Stimulated activated CD4-positive, alpha-beta T cell treated with anti-CD3 and anti-CD28 coated beads, TNF-alpha, amount 100 ng/mL, for 24 hours (primary cell): ENCODE measurements at regions not wholly inside any gene's neighbourhood (a gene's known extent, or its start where the extent isn't known, plus 50 kb on each side); places are given as distances from the start of the nearest gene placed in this dataset.
"Not testable (repeated sequence)": the region's sequence is repeated elsewhere in the genome, so short reads cannot be mapped to it uniquely, and the experiment has no call there.

Experiments used
- DNase-seq, 3 experiments: peaks; one replicate each; pipeline ENCODE4 v3.0.0-alpha.2; 2020; ENCODE audit warnings: low read depth in 3 of 3

DNA sequence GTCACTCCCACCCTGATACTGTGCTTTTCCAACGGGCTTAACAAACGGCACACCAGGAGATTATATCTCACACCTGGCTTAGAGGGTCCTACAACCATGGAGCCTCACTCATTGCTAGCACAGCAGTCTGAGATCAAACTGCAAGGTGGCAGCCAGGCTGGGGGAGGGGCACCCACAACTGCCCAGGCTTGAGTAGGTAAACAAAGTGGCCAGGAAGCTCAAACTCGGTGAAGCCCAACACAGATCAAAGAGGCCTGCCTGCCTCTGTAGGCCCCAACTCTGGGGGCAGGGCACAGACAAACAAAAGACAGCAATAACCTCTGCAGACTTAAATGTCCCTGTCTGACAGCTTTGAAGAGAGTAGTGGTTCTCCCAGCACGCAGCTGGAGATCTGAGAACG lies 1022.6 kb downstream of the RAB28 start:
- DNase-seq, result not testable (repeated sequence)

DNA sequence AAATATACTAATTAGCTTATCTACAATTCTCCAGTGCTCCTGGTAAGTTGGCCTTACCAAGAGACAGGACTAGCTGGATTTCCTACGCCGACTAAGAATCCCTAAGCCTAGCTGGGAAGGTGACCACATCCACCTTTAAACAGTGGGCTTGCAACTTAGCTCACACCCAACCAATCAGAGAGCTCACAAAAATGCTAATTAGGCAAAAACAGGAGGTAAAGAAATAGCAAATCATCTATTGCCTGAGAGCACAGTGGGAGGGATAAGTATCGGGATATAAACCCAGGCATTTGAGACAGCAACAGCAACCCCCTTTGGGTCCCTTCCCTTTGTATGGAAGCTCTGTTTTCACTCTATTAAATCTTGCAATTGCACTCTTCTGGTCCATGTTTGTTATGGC lies 1025.0 kb downstream of the RAB28 start:
- no peak for DNase-seq

DNA sequence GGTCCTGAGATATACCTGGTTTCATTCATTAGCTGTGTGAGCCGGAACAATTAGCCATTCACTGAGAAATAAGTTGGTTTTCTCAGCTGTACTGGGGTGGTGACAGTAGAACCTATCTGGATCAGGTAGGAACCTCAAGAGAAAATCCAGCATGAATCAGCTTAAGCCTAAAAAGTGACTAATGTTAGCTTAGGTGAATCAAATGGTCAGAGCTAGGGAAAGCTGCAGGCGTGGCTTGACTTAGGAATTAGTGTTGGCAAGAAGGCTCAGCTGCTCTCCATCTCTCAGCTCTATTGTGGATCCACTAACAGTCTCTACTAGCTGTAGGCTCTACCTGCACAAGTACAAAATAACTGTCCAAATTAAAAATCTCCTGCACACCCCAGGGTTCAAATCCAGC lies 1025.5 kb downstream of the RAB28 start:
- DNase-seq, result no peak

DNA sequence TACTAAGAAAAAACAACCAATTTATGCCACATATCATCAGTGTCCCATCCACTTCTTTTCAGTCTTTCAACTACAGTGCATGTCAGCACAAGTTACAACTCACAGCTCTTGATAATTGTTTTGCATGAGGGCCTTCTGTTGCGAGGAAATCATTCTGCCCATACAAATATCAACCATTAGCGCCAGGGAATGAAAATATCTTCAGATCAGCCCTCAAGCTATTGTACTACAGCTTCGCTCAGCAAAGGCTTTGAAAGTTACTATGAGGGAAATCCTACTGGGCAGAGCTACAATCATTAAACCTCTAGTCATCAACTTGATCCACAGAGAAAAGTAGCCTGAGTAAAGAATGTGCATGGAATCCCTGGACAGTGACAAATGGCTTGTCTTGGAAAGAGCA lies 1023.6 kb upstream of the HS3ST1 start:
- DNase-seq, result no peak

DNA sequence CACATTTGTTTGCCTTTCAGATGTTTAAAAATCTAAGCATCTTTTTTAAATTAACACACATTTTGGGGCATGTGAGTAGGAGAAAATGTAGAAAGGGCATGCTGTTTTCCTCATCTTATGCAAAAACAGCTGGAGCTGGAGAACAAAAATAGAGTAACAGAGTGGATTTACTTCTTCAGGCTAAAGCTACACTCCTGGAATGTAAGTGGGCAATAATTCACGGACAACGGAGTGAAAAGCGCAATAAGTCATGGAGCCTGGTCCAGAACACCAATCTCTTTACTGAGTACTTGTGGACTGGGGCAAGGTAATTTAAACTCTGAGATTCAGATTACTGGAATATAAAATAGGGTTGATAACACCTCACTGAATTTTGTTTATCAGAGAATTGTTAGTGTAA lies 1018.8 kb upstream of the HS3ST1 start:
- DNase-seq, result no peak

DNA sequence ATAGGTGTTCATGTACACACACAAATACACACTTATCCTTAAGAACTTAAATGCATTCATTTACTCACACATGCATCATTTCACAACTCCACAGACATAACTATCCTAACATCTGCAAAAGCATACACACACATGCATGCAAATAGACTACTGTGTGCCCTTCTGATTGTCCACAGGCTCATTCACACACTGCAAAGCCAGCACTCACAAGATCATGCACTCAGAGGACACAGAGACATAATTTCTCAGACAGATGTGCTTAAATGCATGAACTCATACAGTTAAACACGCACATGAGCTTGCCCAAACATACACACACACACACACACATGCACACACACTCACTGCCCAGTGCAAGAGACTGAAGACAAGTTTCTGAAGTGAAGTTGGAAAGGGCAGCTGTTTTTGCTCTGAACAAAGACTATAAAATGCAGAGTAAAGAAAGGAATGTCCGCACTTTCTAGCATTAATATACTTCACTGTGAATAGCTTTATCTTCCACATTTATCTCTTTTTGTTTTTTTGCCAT lies 1018.0 kb upstream of the HS3ST1 start:
- no peak for DNase-seq

DNA sequence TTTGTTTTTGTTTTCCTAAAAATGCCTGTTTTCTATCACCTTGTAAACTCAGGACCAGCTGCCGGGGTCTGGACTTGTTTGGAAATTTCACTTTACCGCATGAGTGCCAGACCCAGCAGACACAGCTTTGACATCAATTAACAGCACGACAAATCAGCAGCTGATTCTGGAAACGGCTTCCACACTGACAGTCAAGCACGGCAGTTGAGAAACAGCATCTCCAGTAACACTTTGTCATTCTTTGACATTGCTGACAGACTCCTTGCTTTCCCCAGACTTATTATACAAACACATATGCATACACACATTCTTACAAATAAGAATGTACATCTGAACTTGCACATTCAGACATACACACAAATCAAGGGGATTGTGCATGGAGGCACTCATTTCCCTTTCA lies 1017.6 kb upstream of the HS3ST1 start:
- no peak for DNase-seq

DNA sequence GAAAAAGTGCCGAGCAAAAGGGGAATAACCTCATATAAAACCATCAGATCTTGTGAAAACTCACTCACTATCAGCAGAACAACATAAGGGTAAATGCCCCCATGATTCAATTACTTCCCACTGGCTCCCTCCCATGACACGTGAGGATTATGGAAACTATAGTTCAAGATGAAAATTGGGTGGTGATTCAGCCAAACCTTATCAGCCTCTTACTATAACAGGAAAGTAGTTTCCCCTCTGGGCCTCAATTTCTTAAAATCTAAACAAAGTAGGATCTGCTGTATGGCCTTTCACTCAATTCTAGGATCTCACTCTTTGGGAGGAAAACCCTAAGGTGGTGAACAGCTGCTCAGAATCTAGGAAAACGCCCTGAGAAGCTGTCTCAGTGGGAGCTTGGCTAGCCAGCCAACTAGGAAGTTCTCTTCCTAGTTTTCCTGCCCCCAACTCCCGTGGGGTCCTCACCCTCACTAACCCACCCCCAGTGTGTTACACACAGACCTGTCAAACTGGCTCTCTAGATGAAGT lies 1017.1 kb upstream of the HS3ST1 start:
- DNase-seq, result no peak

DNA sequence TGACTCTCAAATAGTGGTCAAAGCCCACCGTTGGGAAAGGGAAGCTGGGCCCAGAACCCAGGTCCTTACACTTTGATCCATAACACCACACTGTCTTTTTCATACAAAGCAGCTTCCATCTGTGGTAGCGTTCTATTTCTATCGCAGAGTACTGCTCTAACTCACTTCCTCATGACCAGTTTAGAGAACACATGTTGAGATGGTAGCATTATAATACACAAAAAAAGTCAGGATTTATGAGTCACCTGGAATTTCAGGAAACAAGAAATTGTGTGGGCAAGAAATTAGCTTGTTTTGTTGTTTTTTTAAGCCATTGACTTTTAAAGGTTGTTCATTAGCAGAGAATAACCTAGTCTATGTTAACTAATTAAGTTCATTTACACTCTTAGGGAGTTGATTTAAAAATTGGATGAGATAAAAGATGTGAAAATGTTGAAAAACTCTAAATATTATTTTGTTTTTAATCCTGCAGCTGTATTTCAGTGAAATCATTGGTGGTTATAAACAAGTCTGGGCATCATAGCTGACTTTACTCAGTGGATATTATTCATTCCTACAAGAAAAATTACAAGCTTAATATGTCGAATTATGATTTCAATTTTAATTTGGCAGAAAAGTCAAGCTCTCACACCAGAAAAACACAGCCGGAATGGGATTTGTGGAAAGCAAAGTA lies 1011.1 kb upstream of the HS3ST1 start:
- DNase-seq, result no peak

DNA sequence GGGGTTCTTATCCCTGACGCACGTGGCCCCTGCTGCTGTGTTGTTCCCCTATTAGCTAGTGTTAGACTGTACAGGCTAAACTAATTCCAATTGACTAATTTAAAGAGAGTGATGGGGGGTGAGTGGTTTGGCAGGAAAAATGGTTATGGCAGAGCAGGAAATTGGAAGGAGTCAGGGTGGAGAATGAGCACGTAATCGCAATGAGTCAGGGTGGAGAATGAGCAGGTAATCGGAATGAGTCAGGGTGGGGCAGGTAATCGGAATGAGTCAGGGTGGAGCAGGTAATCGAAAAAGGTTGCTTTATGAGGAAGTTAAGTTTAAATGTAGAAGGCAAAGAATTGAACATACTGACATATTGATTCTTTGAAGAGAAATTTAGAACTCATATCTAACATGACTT lies 1002.6 kb upstream of the HS3ST1 start:
- DNase-seq, result not testable (repeated sequence)

DNA sequence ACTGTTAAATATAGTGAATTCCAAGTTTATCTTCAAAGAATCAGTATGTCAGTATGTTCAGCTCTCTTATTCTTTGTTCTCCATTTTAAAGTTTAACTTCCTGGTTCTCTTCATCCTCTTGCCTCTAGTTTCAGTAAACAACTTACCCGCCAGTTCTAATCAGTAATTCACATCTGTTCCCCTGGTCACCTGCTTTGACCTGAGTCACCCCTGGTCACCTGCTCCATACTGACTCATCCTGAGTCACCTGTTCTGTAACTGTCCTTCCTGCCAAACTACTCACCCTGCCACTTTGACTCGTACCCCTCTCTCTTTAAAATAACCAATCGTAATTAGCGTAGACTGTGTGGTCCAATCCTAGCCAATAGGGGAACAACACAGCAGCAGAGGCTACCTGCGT lies 992.7 kb upstream of the HS3ST1 start:
- no peak for DNase-seq

DNA sequence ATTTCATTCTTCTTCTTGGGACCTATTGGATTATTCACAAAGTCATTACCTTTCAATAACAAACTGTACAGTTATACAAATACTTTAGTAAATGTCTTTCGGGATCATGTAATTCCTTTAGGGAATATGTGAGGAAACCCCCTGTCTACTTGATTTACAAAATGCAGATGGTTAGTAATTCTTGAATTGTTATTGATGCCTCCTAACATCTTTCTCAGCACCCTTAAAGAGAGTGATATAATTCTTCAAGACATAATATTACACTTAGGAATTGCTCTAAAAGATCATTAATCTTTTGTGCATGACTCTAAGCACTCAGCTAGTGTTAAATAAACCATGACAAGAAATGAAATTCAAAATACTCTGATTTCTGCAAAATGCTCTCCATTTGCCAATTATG lies 988.1 kb upstream of the HS3ST1 start:
- DNase-seq, result no peak

DNA sequence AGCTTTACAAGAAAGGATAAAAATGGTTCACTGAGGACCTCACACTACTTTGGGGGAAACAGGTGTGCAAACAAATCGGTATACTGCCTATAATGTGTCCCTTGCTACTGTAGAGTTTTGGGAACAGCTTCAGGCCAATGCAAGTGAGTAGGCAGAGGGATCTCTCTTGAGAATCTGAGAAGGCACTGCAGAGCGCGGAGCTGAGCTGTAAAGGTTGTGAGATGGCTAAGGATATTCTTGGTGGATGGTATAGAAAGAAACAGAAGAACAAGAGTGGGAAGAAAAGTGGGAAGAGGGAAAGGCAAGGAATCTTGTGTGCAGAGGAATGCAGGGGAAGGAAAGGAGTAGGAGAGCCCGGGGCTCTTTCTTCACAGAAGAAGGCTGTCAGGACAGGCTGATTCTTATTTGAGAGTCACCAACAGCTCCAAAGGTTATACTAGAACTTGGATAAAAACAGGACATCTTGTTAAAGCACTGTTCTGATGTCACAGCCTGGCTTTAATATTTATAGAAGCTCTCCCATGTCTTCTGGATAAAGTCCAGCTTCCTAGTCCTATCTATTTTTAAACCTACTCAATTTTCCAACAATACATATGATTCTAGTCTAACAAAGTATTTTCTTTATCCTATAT lies 985.6 kb upstream of the HS3ST1 start:
- no peak for DNase-seq

DNA sequence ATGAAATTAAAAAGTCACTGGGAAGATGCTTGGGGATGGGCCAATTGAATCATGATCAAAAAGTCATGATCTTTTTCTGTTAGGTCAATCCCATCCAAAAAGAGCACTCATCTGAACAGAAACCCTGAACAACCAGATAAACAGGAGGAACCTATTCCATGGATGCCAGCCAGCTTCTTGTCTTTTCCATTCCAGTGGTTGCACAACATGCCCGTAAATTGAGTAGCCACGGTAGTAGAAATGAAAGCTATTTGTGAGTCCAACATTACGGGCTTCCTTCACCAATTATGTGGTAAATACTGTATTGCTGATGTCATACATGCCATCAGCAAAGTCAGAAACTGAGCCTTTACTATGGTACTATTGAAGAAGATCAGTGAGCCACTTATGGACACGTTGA lies 982.4 kb upstream of the HS3ST1 start:
- DNase-seq, result no peak

DNA sequence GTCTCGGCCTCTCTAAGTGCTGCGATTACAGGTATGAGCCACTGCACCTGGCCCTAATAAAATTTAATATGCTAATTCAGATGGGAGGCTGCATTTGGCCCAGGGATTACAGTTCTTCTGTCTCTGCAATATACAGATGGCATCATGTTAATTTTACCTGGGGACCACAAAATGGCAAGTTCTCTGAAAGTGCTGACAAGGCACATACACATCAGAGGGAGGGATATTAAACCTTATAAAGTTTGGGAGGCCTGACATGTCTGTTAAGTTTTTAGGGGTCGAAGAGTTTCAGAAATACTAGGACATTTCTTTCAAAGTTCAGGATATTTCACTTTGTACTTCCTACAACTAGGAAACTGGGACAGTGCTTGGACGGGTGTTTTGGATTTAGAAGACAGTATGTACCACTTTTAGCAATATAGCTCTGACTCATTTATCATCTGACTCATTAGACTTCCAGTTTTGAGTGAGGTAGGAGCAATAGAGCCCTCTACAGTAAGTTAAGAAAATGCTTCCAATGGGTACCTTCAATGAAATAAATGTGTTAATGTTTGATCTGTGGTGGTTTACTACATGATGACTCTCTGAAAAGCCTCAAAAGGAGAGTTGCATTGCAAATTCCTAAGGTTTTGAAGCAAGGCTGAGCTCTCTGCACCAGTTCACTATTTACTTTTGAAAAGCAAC lies 981.0 kb upstream of the HS3ST1 start:
- no peak for DNase-seq

DNA sequence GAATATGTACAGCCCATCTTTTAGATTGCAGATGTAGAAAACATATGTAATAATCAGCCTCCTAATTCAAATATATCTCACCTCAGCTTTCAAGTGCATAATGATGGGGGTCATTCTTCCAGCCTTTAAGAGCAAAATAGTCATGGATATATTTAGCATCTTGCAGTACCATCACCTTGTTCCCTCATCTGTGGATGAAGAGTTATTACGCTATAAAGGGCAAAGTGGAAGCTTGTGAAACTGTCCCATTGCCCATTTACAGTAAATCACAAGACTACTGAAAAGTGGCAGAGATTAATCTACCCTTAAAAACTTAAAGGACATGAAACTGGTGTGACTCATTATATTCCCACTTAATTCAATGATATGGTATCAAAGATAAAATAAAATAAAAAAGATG lies 979.7 kb upstream of the HS3ST1 start:
- no peak for DNase-seq

DNA sequence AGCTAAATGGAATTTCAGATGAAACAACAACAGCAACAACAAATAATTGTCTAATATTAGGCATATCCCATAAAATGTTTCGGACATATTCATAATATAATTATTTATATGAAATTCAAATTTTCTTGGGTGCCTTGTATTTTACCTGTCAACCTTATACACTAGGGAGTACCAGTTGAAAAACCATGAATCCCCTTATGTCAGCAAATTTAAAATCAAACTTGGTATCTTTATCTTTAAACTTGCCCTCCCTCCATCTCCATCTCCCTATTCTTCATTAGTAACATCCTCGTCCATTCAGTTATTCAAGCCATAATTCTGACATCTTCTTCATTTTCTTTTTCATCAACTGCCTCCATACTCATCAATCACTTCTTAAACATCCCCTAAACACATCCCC lies 974.5 kb upstream of the HS3ST1 start:
- DNase-seq, result no peak

DNA sequence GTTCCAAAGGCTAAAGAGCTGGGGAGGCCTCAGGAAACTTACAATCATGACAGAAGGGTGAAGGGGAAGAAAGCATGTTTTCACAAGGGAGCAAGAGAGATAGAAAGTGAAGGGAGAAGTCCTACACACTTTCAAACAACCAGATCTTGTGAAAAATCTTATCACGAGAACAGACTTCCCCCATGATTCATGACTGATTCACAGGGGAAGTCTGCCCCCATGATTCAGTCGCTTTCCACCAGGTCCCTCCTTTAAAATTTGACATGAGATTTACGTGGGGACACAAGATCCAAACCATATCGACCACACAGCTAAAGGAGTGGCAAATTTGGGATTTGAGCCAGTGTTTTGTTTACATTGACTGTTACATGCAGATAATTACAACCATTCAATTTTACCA lies 971.1 kb upstream of the HS3ST1 start:
- DNase-seq, result no peak

DNA sequence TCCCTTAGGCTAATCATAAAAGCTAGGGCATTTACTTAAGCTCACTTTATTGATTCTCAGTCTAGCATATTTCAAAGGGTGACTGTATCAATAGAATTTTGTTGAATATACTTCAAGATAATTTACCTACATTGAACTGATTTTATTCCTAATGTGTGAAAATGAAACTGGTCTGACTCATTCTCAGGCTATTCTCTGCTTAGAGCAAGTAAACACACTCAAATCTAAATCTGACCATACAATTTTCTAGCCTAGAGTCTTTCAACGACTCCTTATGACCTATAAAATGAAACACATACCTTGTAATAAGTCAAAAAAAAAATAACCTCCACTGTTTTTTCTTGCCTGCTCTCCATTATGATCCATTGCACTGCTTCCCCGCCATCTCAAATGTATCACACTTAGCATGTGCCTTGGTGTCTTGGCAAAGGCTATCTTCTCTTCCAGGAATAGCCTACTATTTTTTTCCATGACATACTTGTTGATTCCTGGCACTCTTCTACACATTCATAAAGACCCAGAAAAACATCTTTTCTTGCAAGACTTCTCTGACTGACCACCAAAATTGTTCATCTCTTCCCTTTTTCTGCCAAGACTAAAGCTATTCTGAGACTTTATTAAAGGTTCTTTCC lies 965.1 kb upstream of the HS3ST1 start:
- no peak for DNase-seq

DNA sequence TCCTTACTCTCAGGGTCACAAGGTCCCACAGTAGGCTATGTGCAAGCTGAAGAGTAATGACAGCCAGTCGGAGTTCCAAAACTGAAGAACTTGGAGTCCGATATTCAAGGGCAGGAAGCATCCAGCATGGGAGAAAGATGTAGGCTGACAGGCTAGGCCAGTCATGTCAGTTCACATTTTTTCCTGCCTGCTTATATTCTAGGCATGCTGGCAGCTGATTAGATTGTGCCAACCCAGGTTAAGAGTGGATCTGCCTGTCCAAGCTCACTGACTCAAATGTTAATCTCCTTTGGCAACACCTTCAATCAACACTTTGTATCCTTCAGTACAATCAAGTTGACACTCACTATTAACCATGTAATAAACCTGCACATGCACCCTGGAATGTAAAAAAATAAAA lies 960.9 kb upstream of the HS3ST1 start:
- no peak for DNase-seq

DNA sequence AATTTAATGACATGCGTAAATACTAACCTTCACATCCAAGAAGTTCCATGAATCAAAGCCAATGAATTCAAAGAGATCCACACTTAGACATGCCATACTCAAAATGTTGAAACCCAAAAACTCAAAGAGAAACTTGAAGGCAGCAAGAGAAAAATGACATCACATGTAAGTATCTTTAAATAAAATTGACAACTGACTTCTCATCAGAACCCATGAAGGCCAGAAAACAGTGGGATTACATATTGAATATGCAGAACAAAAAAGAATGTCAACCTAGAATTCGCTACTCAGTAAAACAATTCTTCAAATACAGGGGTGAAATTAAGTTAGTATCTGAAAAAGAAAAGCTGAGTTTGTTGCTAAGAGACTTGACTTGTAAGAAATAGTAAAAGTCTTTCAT lies 953.9 kb upstream of the HS3ST1 start:
- DNase-seq, result no peak

DNA sequence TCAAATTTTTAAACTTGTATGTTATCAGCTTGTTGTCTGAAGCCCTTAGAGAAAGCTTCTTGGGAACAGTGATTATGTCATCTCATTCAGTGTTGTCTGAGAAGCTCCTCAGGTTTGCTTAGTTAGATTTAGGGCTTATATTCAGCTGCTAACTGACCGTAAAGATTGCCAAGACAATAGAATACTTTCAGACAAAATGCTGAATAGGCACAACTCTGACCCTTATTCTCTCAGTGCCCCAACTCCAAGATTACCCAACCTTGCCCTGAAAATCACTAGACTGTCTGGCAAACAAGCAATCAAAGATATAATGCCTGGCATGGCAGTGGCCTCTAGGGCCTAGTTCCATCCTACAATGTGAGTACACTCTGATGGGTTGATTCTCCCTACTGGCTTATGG lies 950.5 kb upstream of the HS3ST1 start:
- no peak for DNase-seq
